ENCODE measurements at regions not wholly inside any gene's neighbourhood (a gene's known extent, or its start where the extent isn't known, plus 50 kb on each side); places are given as distances from the start of the nearest gene placed in this dataset.

- TF ChIP-seq EZH2phosphoT487 (IDR thresholded peaks at IDR 0.05; ENCODE audit: low read depth, severe bottlenecking, unreplicated experiment): no peak
- TF ChIP-seq, protein P1, sequence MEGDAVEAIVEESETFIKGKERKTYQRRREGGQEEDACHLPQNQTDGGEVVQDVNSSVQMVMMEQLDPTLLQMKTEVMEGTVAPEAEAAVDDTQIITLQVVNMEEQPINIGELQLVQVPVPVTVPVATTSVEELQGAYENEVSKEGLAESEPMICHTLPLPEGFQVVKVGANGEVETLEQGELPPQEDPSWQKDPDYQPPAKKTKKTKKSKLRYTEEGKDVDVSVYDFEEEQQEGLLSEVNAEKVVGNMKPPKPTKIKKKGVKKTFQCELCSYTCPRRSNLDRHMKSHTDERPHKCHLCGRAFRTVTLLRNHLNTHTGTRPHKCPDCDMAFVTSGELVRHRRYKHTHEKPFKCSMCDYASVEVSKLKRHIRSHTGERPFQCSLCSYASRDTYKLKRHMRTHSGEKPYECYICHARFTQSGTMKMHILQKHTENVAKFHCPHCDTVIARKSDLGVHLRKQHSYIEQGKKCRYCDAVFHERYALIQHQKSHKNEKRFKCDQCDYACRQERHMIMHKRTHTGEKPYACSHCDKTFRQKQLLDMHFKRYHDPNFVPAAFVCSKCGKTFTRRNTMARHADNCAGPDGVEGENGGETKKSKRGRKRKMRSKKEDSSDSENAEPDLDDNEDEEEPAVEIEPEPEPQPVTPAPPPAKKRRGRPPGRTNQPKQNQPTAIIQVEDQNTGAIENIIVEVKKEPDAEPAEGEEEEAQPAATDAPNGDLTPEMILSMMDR (IDR thresholded peaks at IDR 0.05; ENCODE audit: poor library complexity): no peak
- TF ChIP-seq EZH2 (IDR thresholded peaks at IDR 0.05; ENCODE audit: borderline replicate concordance): no peak
- H3K36me3 ChIP-seq (replicated peaks; ENCODE audit: insufficient read depth, low read depth): no peaks in the 10 kb centered on the region
- WGBS (ENCODE audit: low lambda C conversion rate, missing lambda C conversion rate): 58% methylated on average over 1 of the region's 1 CpG
- H3K9me2 ChIP-seq (replicated peaks; ENCODE audit: insufficient read depth): no peaks in the 10 kb centered on the region
- H3K4me1 ChIP-seq (ENCODE audit: insufficient read depth): peaks cover 29% of the 10 kb centered on the region
- no peak for DNase-seq (ENCODE audit: low spot score)
- no peaks in the 10 kb centered on the region for H3K27me3 ChIP-seq
- no peak overlapping the region for H3K4me3 ChIP-seq
- H3K79me2 ChIP-seq: no peaks in the 10 kb centered on the region
- H3K4me2 ChIP-seq: peak overlapping the region; percentile 38
- no peaks in the 10 kb centered on the region for H3K9me3 ChIP-seq (ENCODE audit: low read depth)
- H3K27ac ChIP-seq: peak overlapping the region; percentile 81
- no peaks in the 10 kb centered on the region for H4K20me1 ChIP-seq (ENCODE audit: insufficient read depth, poor library complexity, severe bottlenecking)
- no peak overlapping the region for H2AFZ ChIP-seq
Observed at GRCh38 chr5:67878933-67879332, 336.6 kb upstream of the PIK3R1 start.

GRCh38 chr5:67876371-67876770, 339.2 kb upstream of the PIK3R1 start:
- Histone ChIP-seq H3K79me2 (no peaks in the 10 kb centered on the region), H3K27ac (peak overlapping the region; percentile 64), H3K36me3 (replicated peaks; ENCODE audit: insufficient read depth, low read depth) (no peaks in the 10 kb centered on the region), H3K4me1 (ENCODE audit: insufficient read depth) (peaks cover 26% of the 10 kb centered on the region), H3K9me3 (ENCODE audit: low read depth) (no peaks in the 10 kb centered on the region), H3K27me3 (no peaks in the 10 kb centered on the region), H3K4me3 (no peak overlapping the region), H3K4me2 (no peak overlapping the region), H4K20me1 (ENCODE audit: insufficient read depth, poor library complexity, severe bottlenecking) (no peaks in the 10 kb centered on the region), H3K9me2 (replicated peaks; ENCODE audit: insufficient read depth) (no peaks in the 10 kb centered on the region), H2AFZ (no peak overlapping the region)
- no peak for DNase-seq (ENCODE audit: low spot score)
- TF ChIP-seq, protein P1 (IDR thresholded peaks at IDR 0.05; ENCODE audit: poor library complexity): no peak
- TF ChIP-seq EZH2phosphoT487 (IDR thresholded peaks at IDR 0.05; ENCODE audit: low read depth, severe bottlenecking, unreplicated experiment): no peak
- TF ChIP-seq EZH2 (IDR thresholded peaks at IDR 0.05; ENCODE audit: borderline replicate concordance): no peak

DNA sequence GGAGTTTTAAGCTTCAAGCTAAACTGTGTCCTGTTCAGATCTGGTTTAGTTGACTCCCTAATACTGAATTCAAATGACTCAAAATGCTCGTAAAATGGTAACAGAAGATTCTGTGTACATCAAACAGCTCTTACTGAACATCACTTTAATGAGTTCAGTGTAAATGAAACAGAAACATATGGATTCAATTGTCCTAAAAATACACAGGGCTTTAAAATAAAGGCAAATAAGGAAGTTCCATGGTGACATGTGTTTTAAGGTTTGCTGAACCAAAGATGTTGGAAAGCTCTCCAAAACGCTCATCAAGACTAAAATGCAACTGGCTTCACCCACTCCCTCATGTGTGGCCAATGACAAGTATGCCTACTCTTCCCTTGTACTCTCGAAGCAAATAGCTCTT, 340.0 kb upstream of the PIK3R1 start:
- peak; percentile 86 for TF ChIP-seq EZH2phosphoT487 (IDR thresholded peaks at IDR 0.05; ENCODE audit: low read depth, severe bottlenecking, unreplicated experiment)
- TF ChIP-seq, protein P1 (IDR thresholded peaks at IDR 0.05; ENCODE audit: poor library complexity): no peak
- H3K9me2 ChIP-seq (replicated peaks; ENCODE audit: insufficient read depth): no peaks in the 10 kb centered on the region
- no peaks in the 10 kb centered on the region for H4K20me1 ChIP-seq (ENCODE audit: insufficient read depth, poor library complexity, severe bottlenecking)
- no peak overlapping the region for H2AFZ ChIP-seq
- H3K27me3 ChIP-seq: no peaks in the 10 kb centered on the region
- H3K27ac ChIP-seq: peak overlapping the region; percentile 64
- no peaks in the 10 kb centered on the region for H3K9me3 ChIP-seq (ENCODE audit: low read depth)
- H3K4me3 ChIP-seq: no peak overlapping the region
- no peak for DNase-seq (ENCODE audit: low spot score)
- H3K4me2 ChIP-seq: no peak overlapping the region
- WGBS (ENCODE audit: low lambda C conversion rate, missing lambda C conversion rate): 60% methylated on average over 3 of the region's 3 CpGs
- peaks cover 20% of the 10 kb centered on the region for H3K4me1 ChIP-seq (ENCODE audit: insufficient read depth)
- H3K79me2 ChIP-seq: no peaks in the 10 kb centered on the region
- no peaks in the 10 kb centered on the region for H3K36me3 ChIP-seq (replicated peaks; ENCODE audit: insufficient read depth, low read depth)

DNA sequence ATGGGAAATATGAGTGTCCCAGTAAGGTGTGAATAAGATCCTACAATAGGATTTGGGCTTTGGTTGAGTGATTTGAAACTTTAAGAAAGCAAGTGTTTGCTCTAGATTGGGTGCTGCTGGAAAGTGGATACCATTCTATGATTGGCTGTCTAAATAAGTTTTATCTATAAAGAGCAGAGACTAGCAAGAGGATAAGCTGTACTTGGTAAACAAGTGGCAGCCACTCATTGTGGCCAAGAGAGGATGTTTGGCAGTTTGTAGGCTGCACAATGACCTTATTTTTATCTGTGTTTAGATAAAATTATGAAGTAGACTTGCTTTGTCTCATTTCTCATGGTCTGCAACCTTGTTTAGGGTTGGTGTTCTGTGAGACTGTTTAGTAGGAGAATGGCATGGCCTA, 341.6 kb upstream of the PIK3R1 start:
- TF ChIP-seq EZH2 (IDR thresholded peaks at IDR 0.05; ENCODE audit: borderline replicate concordance): no peak
- TF ChIP-seq, protein P1 (IDR thresholded peaks at IDR 0.05; ENCODE audit: poor library complexity): no peak
- TF ChIP-seq EZH2phosphoT487 (IDR thresholded peaks at IDR 0.05; ENCODE audit: low read depth, severe bottlenecking, unreplicated experiment): no peak
- Histone ChIP-seq H3K4me3 (no peak overlapping the region), H3K4me1 (ENCODE audit: insufficient read depth) (peaks cover 21% of the 10 kb centered on the region), H4K20me1 (ENCODE audit: insufficient read depth, poor library complexity, severe bottlenecking) (no peaks in the 10 kb centered on the region), H3K27me3 (no peaks in the 10 kb centered on the region), H3K9me2 (replicated peaks; ENCODE audit: insufficient read depth) (no peaks in the 10 kb centered on the region), H3K4me2 (no peak overlapping the region), H3K27ac (no peak overlapping the region), H2AFZ (no peak overlapping the region), H3K79me2 (no peaks in the 10 kb centered on the region), H3K9me3 (ENCODE audit: low read depth) (no peaks in the 10 kb centered on the region), H3K36me3 (replicated peaks; ENCODE audit: insufficient read depth, low read depth) (no peaks in the 10 kb centered on the region)
- DNase-seq (ENCODE audit: low spot score): no peak

All from hepatocyte (in vitro differentiated cells).